ENCODE measurements at regions not wholly inside any gene's neighbourhood (a gene's known extent, or its start where the extent isn't known, plus 50 kb on each side); places are given as distances from the start of the nearest gene placed in this dataset.

GRCh38 chr9:88721025-88721424 lies 186.0 kb downstream of the NXNL2 start:
- TF ChIP-seq CTCF (IDR thresholded peaks at IDR 0.05 in 8 of 11, conservative IDR thresholded peaks at IDR 0.05 in 3 of 11), result no peak
- TF ChIP-seq POLR2AphosphoS5 (IDR thresholded peaks at IDR 0.05), result no peak
- no peak for TF ChIP-seq POLR2A (IDR thresholded peaks at IDR 0.05)

Data from spleen (tissue), 7 donors.